SK-N-SH (cell line): ENCODE measurements at regions not wholly inside any gene's neighbourhood (a gene's known extent, or its start where the extent isn't known, plus 50 kb on each side); places are given as distances from the start of the nearest gene placed in this dataset.

Experiments used
- CTCF ChIA-PET: fragments of 300-600, 350-600 bp; formaldehyde crosslinking; extraction: SDS; loops from one replicate; lab custom pipeline; 2021; lab: Yijun Ruan, JAX
- POLR2A ChIA-PET: fragments of 350-600 bp; sonication (Branson Sonifier 250); formaldehyde crosslinking; extraction: SDS; loops from one replicate; lab custom pipeline; 2020; ENCODE audit warnings: antibody characterized with exemption, inconsistent platforms; lab: Yijun Ruan, JAX
- DNase-seq: peaks from one replicate; pipeline ENCODE4 v3.0.0; 2012
- H2AFZ ChIP-seq: fragments of 200-600 bp; sonication (generic); 2 replicates; pipeline ENCODE4 v1.8.1; 2016; ENCODE audit warnings: antibody characterized with exemption, mild to moderate bottlenecking, low read depth
- H3F3A ChIP-seq: fragments of 200-600 bp; sonication (generic); replicated peaks from 2 replicates; pipeline ENCODE3; 2016; ENCODE audit warnings: antibody characterized with exemption, mild to moderate bottlenecking; ENCODE audit not compliant: insufficient read depth
- H3K27ac ChIP-seq, 2 experiments: fragments of 200-500 bp in 1 of 2; fragments of 200-600 bp in 1 of 2; sonication (Bioruptor generic) in 1 of 2; sonication (generic), shearing (Covaris generic) in 1 of 2; 2 replicates each; pipeline versions ENCODE4 v1.5.1 to v1.6.1; 2014 to 2016; ENCODE audit warnings: low read depth in 2 of 2, inconsistent platforms in 1 of 2, low read length in 1 of 2, mild to moderate bottlenecking in 1 of 2, mixed read lengths in 1 of 2
- H3K27me3 ChIP-seq: fragments of 200-600 bp; sonication (generic), shearing (Covaris generic); 2 replicates; pipeline ENCODE4 v1.6.1; 2016; ENCODE audit warnings: mixed run types; ENCODE audit not compliant: insufficient read depth
- H3K36me3 ChIP-seq, 2 experiments: fragments of 200-500 bp in 1 of 2; fragments of 200-600 bp in 1 of 2; sonication (Bioruptor generic) in 1 of 2; sonication (generic) in 1 of 2; replicated peaks in 1 of 2; 2 replicates each; pipeline versions ENCODE3 to v1.5.1; 2014 to 2016; ENCODE audit warnings: low read length in 1 of 2, mild to moderate bottlenecking in 1 of 2; ENCODE audit not compliant: insufficient read depth in 2 of 2, control insufficient read depth in 1 of 2
- H3K4me1 ChIP-seq, 2 experiments: fragments of 200-500 bp in 1 of 2; fragments of 200-600 bp in 1 of 2; sonication (Bioruptor generic) in 1 of 2; sonication (generic), shearing (Covaris generic) in 1 of 2; 2 replicates each; pipeline versions ENCODE4 v1.5.1 to v1.6.1; 2014 to 2016; ENCODE audit warnings: low read depth in 1 of 2, low read length in 1 of 2, mixed run types in 1 of 2; ENCODE audit not compliant: insufficient read depth in 2 of 2, control insufficient read depth in 1 of 2
- H3K4me2 ChIP-seq: fragments of 200-600 bp; sonication (generic), shearing (Covaris generic); 2 replicates; pipeline ENCODE4 v1.6.1; 2017; ENCODE audit warnings: mixed run types
- H3K4me3 ChIP-seq, 2 experiments: fragments of 200-500 bp in 1 of 2; fragments of 200-600 bp in 1 of 2; sonication (Bioruptor generic) in 1 of 2; sonication (generic), shearing (Covaris generic) in 1 of 2; 2 replicates each; pipeline versions ENCODE4 v1.5.1 to v1.8.1; 2014 to 2016; ENCODE audit warnings: low read depth in 2 of 2, inconsistent platforms in 1 of 2, low read length in 1 of 2, mild to moderate bottlenecking in 1 of 2, mixed read lengths in 1 of 2, moderate library complexity in 1 of 2
- H3K79me2 ChIP-seq: fragments of 200-600 bp; sonication (generic); 2 replicates; pipeline ENCODE4 v1.8.1; 2017; ENCODE audit warnings: mild to moderate bottlenecking; ENCODE audit not compliant: insufficient read depth
- H3K9ac ChIP-seq: fragments of 200-600 bp; sonication (generic); 2 replicates; pipeline ENCODE4 v1.6.1; 2017; ENCODE audit warnings: mixed run types
- H3K9me2 ChIP-seq: fragments of 200-600 bp; sonication (generic); 2 replicates; pipeline ENCODE4 v1.6.1; 2017; ENCODE audit warnings: mixed run types
- H3K9me3 ChIP-seq: fragments of 200-600 bp; sonication (generic); 2 replicates; pipeline ENCODE4 v1.6.1; 2017; ENCODE audit warnings: mixed run types, mild to moderate bottlenecking, moderate library complexity
- H4K20me1 ChIP-seq: fragments of 200-600 bp; sonication (generic); 2 replicates; pipeline ENCODE4 v1.6.1; 2017; ENCODE audit warnings: mild to moderate bottlenecking, mixed run types; ENCODE audit not compliant: insufficient read depth
- CHD2 ChIP-seq: fragments of 150-350 bp; IDR thresholded peaks from 2 replicates; pipeline ENCODE4 v1.6.1; 2018; ENCODE audit warnings: low read length; ENCODE audit not compliant: partially characterized antibody
- ELF1 ChIP-seq: IDR thresholded peaks from 2 replicates; pipeline ENCODE4 v1.4.0; 2012
- EP300 ChIP-seq, 2 experiments: IDR thresholded peaks; 2 replicates each; pipeline versions ENCODE4 v1.4.0 to v1.6.1; 2012; ENCODE audit warnings: borderline replicate concordance in 1 of 2, low read depth in 1 of 2, low read length in 1 of 2
- FOSL2 ChIP-seq: IDR thresholded peaks from 2 replicates; pipeline ENCODE4 v1.4.0; 2012; ENCODE audit warnings: low read depth, mild to moderate bottlenecking, moderate library complexity, borderline replicate concordance
- FOXJ3 ChIP-seq: sonication (generic); formaldehyde crosslinking; IDR thresholded peaks from 2 replicates; pipeline ENCODE4 v1.5.1; 2020; ENCODE audit warnings: mild to moderate bottlenecking, missing genetic modification reagents
- FOXM1 ChIP-seq: IDR thresholded peaks from 2 replicates; pipeline ENCODE4 v1.4.0; 2012; ENCODE audit warnings: low read depth, mild to moderate bottlenecking
- GABPA ChIP-seq: IDR thresholded peaks from 2 replicates; pipeline ENCODE4 v1.4.0; 2012; ENCODE audit warnings: low read depth, mild to moderate bottlenecking
- MEF2A ChIP-seq: IDR thresholded peaks from 2 replicates; pipeline ENCODE4 v1.4.0; 2012; ENCODE audit warnings: low read depth, borderline replicate concordance
- NFIC ChIP-seq: IDR thresholded peaks from 2 replicates; pipeline ENCODE4 v1.4.0; 2012; ENCODE audit warnings: borderline replicate concordance
- NRF1 ChIP-seq: IDR thresholded peaks from 2 replicates; pipeline ENCODE4 v1.6.1; 2012; ENCODE audit warnings: low read depth, mild to moderate bottlenecking, low read length
- REST ChIP-seq: IDR thresholded peaks from 2 replicates; pipeline ENCODE4 v1.6.1; 2012; ENCODE audit warnings: mild to moderate bottlenecking, low read depth, low read length, moderate library complexity
- RFX5 ChIP-seq: IDR thresholded peaks from 2 replicates; pipeline ENCODE4 v1.6.1; 2012; ENCODE audit warnings: mild to moderate bottlenecking, improper control_type of control experiment, low read length
- RXRA ChIP-seq: IDR thresholded peaks from 2 replicates; pipeline ENCODE4 v1.4.0; 2012; ENCODE audit warnings: low read depth, mild to moderate bottlenecking, borderline replicate concordance
- SMC3 ChIP-seq: IDR thresholded peaks from 2 replicates; pipeline ENCODE4 v1.6.1; 2012; ENCODE audit warnings: low read depth, low read length, improper control_type of control experiment
- TAF1 ChIP-seq: IDR thresholded peaks from 2 replicates; pipeline ENCODE4 v1.6.1; 2012; ENCODE audit warnings: low read depth, mild to moderate bottlenecking, low read length, moderate library complexity, borderline replicate concordance
- TEAD4 ChIP-seq: IDR thresholded peaks from 2 replicates; pipeline ENCODE4 v1.4.0; 2012; ENCODE audit warnings: mild to moderate bottlenecking, borderline replicate concordance; ENCODE audit not compliant: insufficient read depth
- WGBS: methylation state at CpG from one replicate; pipeline ENCODE4 v1.1.6; 2017; ENCODE audit warnings: low lambda C conversion rate; 5-methylcytosine and 5-hydroxymethylcytosine counted together
- TF ChIP-seq, protein P1 (sequence below): IDR thresholded peaks from 2 replicates; pipeline ENCODE4; 2012
- TF ChIP-seq, protein P2 (sequence below): fragments of 150-350 bp; IDR thresholded peaks from 2 replicates; pipeline ENCODE4 v1.6.1; 2016; ENCODE audit warnings: mild to moderate bottlenecking, low read depth, low read length
- TF ChIP-seq, protein P3 (sequence below): IDR thresholded peaks from 2 replicates; pipeline ENCODE4 v1.4.0; 2012; ENCODE audit warnings: low read depth, borderline replicate concordance

DNA sequence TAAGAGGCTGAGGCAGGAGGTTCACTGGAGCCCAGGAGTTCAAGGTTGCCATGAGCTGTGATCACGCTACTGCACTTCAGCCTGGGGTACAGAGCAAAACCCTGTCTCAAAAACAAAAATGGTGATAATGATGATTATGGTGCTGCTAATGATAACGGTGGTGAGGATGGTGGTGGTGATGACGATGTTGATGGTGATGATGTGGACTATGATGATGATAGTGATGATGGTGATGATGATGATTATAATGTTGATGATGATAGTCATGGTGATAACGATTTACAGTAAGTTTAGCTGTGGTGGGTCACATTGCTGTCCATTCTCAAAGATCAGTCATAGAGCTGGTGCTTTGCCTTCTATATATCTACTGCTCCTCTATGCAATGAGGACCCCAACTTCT lies 1340.6 kb downstream of the UQCRFS1 start:
- no peaks in the 10 kb centered on the region for H3K9me3 ChIP-seq
- no peaks in the 10 kb centered on the region for H3K9me2 ChIP-seq
- no peaks in the 10 kb centered on the region for H3K27me3 ChIP-seq
- no peaks in the 10 kb centered on the region for H3K79me2 ChIP-seq
- no peak overlapping the region for H2AFZ ChIP-seq
- no peak overlapping the region for H3K9ac ChIP-seq
- no peaks in the 10 kb centered on the region for H4K20me1 ChIP-seq
- TF ChIP-seq NFIC: no peak
- TF ChIP-seq RXRA: no peak
- TF ChIP-seq FOXJ3 (CRISPR knock-in tag): no peak
- no peak for TF ChIP-seq FOSL2
- TF ChIP-seq REST: no peak
- TF ChIP-seq EP300 (IDR thresholded peaks at IDR 0.05; ENCODE audit: borderline replicate concordance in 1 of 2, low read depth in 1 of 2, low read length in 1 of 2): no peak
- no peak for TF ChIP-seq ELF1
- TF ChIP-seq MEF2A: no peak
- TF ChIP-seq CHD2: no peak
- TF ChIP-seq TAF1: no peak
- TF ChIP-seq SMC3: no peak
- TF ChIP-seq FOXM1: no peak
- no peak for TF ChIP-seq RFX5
- no peak for TF ChIP-seq GABPA
- TF ChIP-seq NRF1: no peak
- TF ChIP-seq, protein P1, sequence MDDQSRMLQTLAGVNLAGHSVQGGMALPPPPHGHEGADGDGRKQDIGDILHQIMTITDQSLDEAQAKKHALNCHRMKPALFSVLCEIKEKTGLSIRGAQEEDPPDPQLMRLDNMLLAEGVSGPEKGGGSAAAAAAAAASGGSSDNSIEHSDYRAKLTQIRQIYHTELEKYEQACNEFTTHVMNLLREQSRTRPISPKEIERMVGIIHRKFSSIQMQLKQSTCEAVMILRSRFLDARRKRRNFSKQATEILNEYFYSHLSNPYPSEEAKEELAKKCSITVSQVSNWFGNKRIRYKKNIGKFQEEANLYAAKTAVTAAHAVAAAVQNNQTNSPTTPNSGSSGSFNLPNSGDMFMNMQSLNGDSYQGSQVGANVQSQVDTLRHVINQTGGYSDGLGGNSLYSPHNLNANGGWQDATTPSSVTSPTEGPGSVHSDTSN: no peak
- TF ChIP-seq, protein P2, sequence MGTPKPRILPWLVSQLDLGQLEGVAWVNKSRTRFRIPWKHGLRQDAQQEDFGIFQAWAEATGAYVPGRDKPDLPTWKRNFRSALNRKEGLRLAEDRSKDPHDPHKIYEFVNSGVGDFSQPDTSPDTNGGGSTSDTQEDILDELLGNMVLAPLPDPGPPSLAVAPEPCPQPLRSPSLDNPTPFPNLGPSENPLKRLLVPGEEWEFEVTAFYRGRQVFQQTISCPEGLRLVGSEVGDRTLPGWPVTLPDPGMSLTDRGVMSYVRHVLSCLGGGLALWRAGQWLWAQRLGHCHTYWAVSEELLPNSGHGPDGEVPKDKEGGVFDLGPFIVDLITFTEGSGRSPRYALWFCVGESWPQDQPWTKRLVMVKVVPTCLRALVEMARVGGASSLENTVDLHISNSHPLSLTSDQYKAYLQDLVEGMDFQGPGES: no peak
- TF ChIP-seq TEAD4: no peak
- TF ChIP-seq, protein P3, sequence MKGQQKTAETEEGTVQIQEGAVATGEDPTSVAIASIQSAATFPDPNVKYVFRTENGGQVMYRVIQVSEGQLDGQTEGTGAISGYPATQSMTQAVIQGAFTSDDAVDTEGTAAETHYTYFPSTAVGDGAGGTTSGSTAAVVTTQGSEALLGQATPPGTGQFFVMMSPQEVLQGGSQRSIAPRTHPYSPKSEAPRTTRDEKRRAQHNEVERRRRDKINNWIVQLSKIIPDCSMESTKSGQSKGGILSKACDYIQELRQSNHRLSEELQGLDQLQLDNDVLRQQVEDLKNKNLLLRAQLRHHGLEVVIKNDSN: no peak
- no peak overlapping the region for H3K27ac ChIP-seq
- no peak overlapping the region for H3K4me3 ChIP-seq
- H3K4me2 ChIP-seq: no peak overlapping the region
- no peaks in the 10 kb centered on the region for H3F3A ChIP-seq
- no peaks in the 10 kb centered on the region for H3K4me1 ChIP-seq
- H3K36me3 ChIP-seq: no peaks in the 10 kb centered on the region
- POLR2A ChIA-PET: no interaction called here
- CTCF ChIA-PET: no interaction called here
- 2% methylated on average over 4 of the region's 4 CpGs for WGBS
- DNase-seq: no peak
